GM12878 (cell line): ENCODE measurements at regions not wholly inside any gene's neighbourhood (a gene's known extent, or its start where the extent isn't known, plus 50 kb on each side); places are given as distances from the start of the nearest gene placed in this dataset.

Source experiments
- ATAC-seq: fragments of 200-7000 bp; cut with Tn5 transposase; 3 replicates; pipeline ENCODE4 v1.9.1; 2020; ENCODE audit warnings: mild to moderate bottlenecking, moderate library complexity
- BruUV-seq: library from RNA; stranded (reverse); fragments of 400-500 nt; replicated peaks from 2 replicates; lab custom pipeline; 2021; lab: Mats Ljungman, UMichigan
- CTCF ChIA-PET: fragments of 300-600 bp; sonication (Branson Sonifier 250); formaldehyde crosslinking; extraction: SDS; loops from one replicate; lab custom pipeline; 2021; ENCODE audit warnings: inconsistent platforms; lab: Yijun Ruan, JAX
- POLR2A ChIA-PET: fragments of 350-600 bp; formaldehyde crosslinking; extraction: SDS; loops from one replicate; lab custom pipeline; 2021; ENCODE audit warnings: inconsistent platforms; lab: Charles Lee
- RAD21 ChIA-PET: fragments of 300-600 bp; sonication (Branson Sonifier 250); formaldehyde crosslinking; loops from one replicate; lab custom pipeline; 2023; ENCODE audit warnings: antibody characterized with exemption; ENCODE audit not compliant: unreplicated experiment; lab: Charles Lee
- SMC1A ChIA-PET: fragments of 300-600 bp; sonication (Branson Sonifier 250); formaldehyde crosslinking; loops from one replicate; lab custom pipeline; 2023; ENCODE audit not compliant: unreplicated experiment, uncharacterized antibody; lab: Charles Lee
- DNase-seq: peaks from one replicate; pipeline ENCODE4 v3.0.0-alpha.2; 2011; ENCODE audit warnings: low read depth, low spot score
- FAIRE-seq: peaks from 3 replicates; lab custom pipeline; 2011; peaks lifted over from hg19 to GRCh38; lab: Jason Lieb, UNC
- H2AFZ ChIP-seq: 2 replicates; pipeline ENCODE4 v1.6.0; 2011; ENCODE audit warnings: low read depth, low read length, control low read depth; ENCODE audit not compliant: control insufficient read depth
- H3K27ac ChIP-seq: 2 replicates; pipeline ENCODE4 v1.5.1; 2011; ENCODE audit warnings: control low read depth; ENCODE audit not compliant: control insufficient read depth, insufficient read depth
- H3K27me3 ChIP-seq, 2 experiments: replicated peaks in 1 of 2; 2 replicates each; pipeline versions ENCODE4 v1.6.0 to v1.6.1; 2011; ENCODE audit warnings: low read length in 1 of 2; ENCODE audit not compliant: control insufficient read depth in 2 of 2, insufficient read depth in 2 of 2
- H3K36me3 ChIP-seq, 2 experiments: 2 replicates each; pipeline ENCODE4 v1.5.1; 2011; ENCODE audit warnings: low read length in 1 of 2; ENCODE audit not compliant: control insufficient read depth in 2 of 2, insufficient read depth in 2 of 2
- H3K4me1 ChIP-seq: 2 replicates; pipeline ENCODE4 v1.6.1; 2011; ENCODE audit warnings: mild to moderate bottlenecking, low read length, moderate library complexity, mixed read lengths; ENCODE audit not compliant: control insufficient read depth, insufficient read depth
- H3K4me2 ChIP-seq: 2 replicates; pipeline ENCODE4 v1.6.0; 2011; ENCODE audit warnings: control low read depth; ENCODE audit not compliant: control insufficient read depth, insufficient read depth
- H3K4me3 ChIP-seq: fragments of 200-600 bp; sonication (generic); 2 replicates; pipeline ENCODE4 v1.5.1; 2016
- H3K79me2 ChIP-seq: 2 replicates; pipeline ENCODE4 v1.6.0; 2011; ENCODE audit warnings: low read length; ENCODE audit not compliant: control insufficient read depth, insufficient read depth
- H3K9ac ChIP-seq: 2 replicates; pipeline ENCODE4 v1.8.0; 2011; ENCODE audit warnings: low read length, control low read depth, mixed read lengths; ENCODE audit not compliant: control insufficient read depth, insufficient read depth
- H3K9me3 ChIP-seq: replicated peaks from 3 replicates; pipeline ENCODE4 v1.5.1; 2011; ENCODE audit warnings: mild to moderate bottlenecking, low read length; ENCODE audit not compliant: control insufficient read depth, insufficient read depth
- H4K20me1 ChIP-seq: 2 replicates; pipeline ENCODE4 v1.6.0; 2011; ENCODE audit not compliant: control insufficient read depth, insufficient read depth
- BMI1 ChIP-seq: fragments of 450-650 bp; IDR thresholded peaks from 2 replicates; pipeline ENCODE4 v1.6.1; 2016; ENCODE audit warnings: mild to moderate bottlenecking, moderate library complexity, borderline replicate concordance
- FOS ChIP-seq: IDR thresholded peaks from 3 replicates; pipeline ENCODE4 v1.6.1; 2011; ENCODE audit warnings: borderline replicate concordance; ENCODE audit not compliant: insufficient read length; ENCODE audit errors: extremely low read depth
- HDAC2 ChIP-seq: fragments of 200-600 bp; sonication (generic); IDR thresholded peaks from 2 replicates; pipeline ENCODE4 v1.6.1; 2017
- IRF3 ChIP-seq: fragments of 450-650 bp; IDR thresholded peaks from 2 replicates; pipeline ENCODE4 v1.6.1; 2014; ENCODE audit warnings: mild to moderate bottlenecking
- JUNB ChIP-seq: IDR thresholded peaks from 2 replicates; pipeline ENCODE4 v1.6.1; 2016; ENCODE audit warnings: antibody characterized with exemption, mild to moderate bottlenecking
- LARP7 ChIP-seq: fragments of 450-650 bp; IDR thresholded peaks from 2 replicates; pipeline ENCODE4 v1.6.1; 2017; ENCODE audit warnings: mild to moderate bottlenecking
- MEF2A ChIP-seq: IDR thresholded peaks from 2 replicates; pipeline ENCODE4 v1.6.1; 2011; ENCODE audit warnings: low read depth, mild to moderate bottlenecking, low read length, moderate library complexity; ENCODE audit not compliant: insufficient read depth
- PAX5 ChIP-seq: IDR thresholded peaks from 2 replicates; pipeline ENCODE4 v1.6.1; 2011; ENCODE audit warnings: low read depth, low read length, borderline replicate concordance
- PAX8 ChIP-seq: fragments of 450-650 bp; IDR thresholded peaks from 2 replicates; pipeline ENCODE4 v1.6.1; 2017; ENCODE audit warnings: mild to moderate bottlenecking, moderate library complexity
- PBX3 ChIP-seq: IDR thresholded peaks from 2 replicates; pipeline ENCODE4 v1.6.1; 2011; ENCODE audit warnings: mild to moderate bottlenecking, low read depth, low read length, moderate library complexity; ENCODE audit not compliant: insufficient replicate concordance
- RCOR1 ChIP-seq: conservative IDR thresholded peaks from 2 replicates; pipeline ENCODE4 v1.6.1; 2012; ENCODE audit warnings: low read depth, low read length, improper control_type of control experiment
- SMAD1 ChIP-seq: fragments of 450-650 bp; IDR thresholded peaks from 2 replicates; pipeline ENCODE4 v1.6.1; 2018; ENCODE audit warnings: mild to moderate bottlenecking, low read depth; ENCODE audit not compliant: partially characterized antibody
- SMAD5 ChIP-seq: IDR thresholded peaks from 2 replicates; pipeline ENCODE4 v1.6.1; 2016; ENCODE audit warnings: antibody characterized with exemption, low read depth
- SMARCA5 ChIP-seq: fragments of 450-650 bp; IDR thresholded peaks from 2 replicates; pipeline ENCODE4 v1.6.1; 2017; ENCODE audit warnings: mild to moderate bottlenecking
- USF2 ChIP-seq: IDR thresholded peaks from 2 replicates; pipeline ENCODE4 v1.6.1; 2011; ENCODE audit warnings: low read depth, low read length, improper control_type of control experiment, borderline replicate concordance
- WRNIP1 ChIP-seq: IDR thresholded peaks from 2 replicates; pipeline ENCODE4 v1.6.1; 2011; ENCODE audit warnings: low read depth, low read length, improper control_type of control experiment, borderline replicate concordance
- YBX1 ChIP-seq: fragments of 450-650 bp; IDR thresholded peaks from 2 replicates; pipeline ENCODE4 v1.6.1; 2016; ENCODE audit warnings: antibody characterized with exemption
- YY1 ChIP-seq: IDR thresholded peaks from 2 replicates; pipeline ENCODE4 v1.6.1; 2011; ENCODE audit warnings: low read depth, mild to moderate bottlenecking, low read length
- ZZZ3 ChIP-seq: IDR thresholded peaks from 2 replicates; pipeline ENCODE4 v1.6.1; 2011; ENCODE audit warnings: low read depth; ENCODE audit not compliant: control insufficient read depth, insufficient read length
- WGBS: methylation state at CpG from one replicate; pipeline ENCODE4 v1.1.6; 2016; ENCODE audit warnings: low lambda C conversion rate; ENCODE audit not compliant: insufficient replicate concordance, insufficient coverage; ENCODE audit errors: missing lambda C conversion rate; 5-methylcytosine and 5-hydroxymethylcytosine counted together
- in situ Hi-C: fragments of 300-500 bp; cut with MboI; formaldehyde crosslinking; loops from 9 replicates; pipeline ENCODE4 v1.14.3; 2018; ENCODE audit warnings: mixed read lengths
- intact Hi-C: fragments of 100-400 bp; cut with micrococcal nuclease; formaldehyde crosslinking; loops from one replicate; pipeline ENCODE4 v1.14.2; 2022; ENCODE audit not compliant: unreplicated experiment

- in situ Hi-C loops: no loop called here
Observed at GRCh38 chr14:27566843-27567382, 969.1 kb upstream of the NOVA1 start.

GRCh38 chr14:27573018-27573417 is 975.2 kb upstream of the NOVA1 start:
- Histone ChIP-seq H3K79me2 (no peaks in the 10 kb centered on the region), H3K27ac (no peak overlapping the region), H3K27me3 (no peaks in the 10 kb centered on the region), H3K4me2 (no peak overlapping the region), H2AFZ (no peak overlapping the region), H3K9me3 (no peaks in the 10 kb centered on the region; the same call in 2 of the 3 replicates), H3K36me3 (no peaks in the 10 kb centered on the region), H4K20me1 (no peaks in the 10 kb centered on the region), H3K9ac (no peak overlapping the region), H3K4me3 (no peak overlapping the region), H3K4me1 (no peaks in the 10 kb centered on the region)
- ATAC-seq (no peak), DNase-seq (no peak), FAIRE-seq (no peak)
- ChIA-PET SMC1A (no interaction called here), RAD21 (no interaction called here), POLR2A (no interaction called here), CTCF (no interaction called here)
- in situ Hi-C loops: no loop called here
- BruUV-seq: no TSS peak
- 30% methylated on average over 2 of the region's 2 CpGs for WGBS
- intact Hi-C loops: no loop called here
- no peak for TF ChIP-seq SMARCA5
- TF ChIP-seq SMAD5: no peak
- TF ChIP-seq JUNB: no peak
- TF ChIP-seq PBX3: no peak
- no peak for TF ChIP-seq RCOR1
- TF ChIP-seq LARP7: no peak
- no peak for TF ChIP-seq HDAC2
- no peak for TF ChIP-seq PAX5
- no peak for TF ChIP-seq IRF3
- no peak for TF ChIP-seq WRNIP1
- TF ChIP-seq BMI1: no peak
- TF ChIP-seq FOS: no peak
- TF ChIP-seq USF2: no peak
- no peak for TF ChIP-seq MEF2A
- TF ChIP-seq YY1: no peak

More at GRCh38 chr14:27566843-27567382, 969.1 kb upstream of the NOVA1 start:
- BruUV-seq: no TSS peak
- Histone ChIP-seq H3K36me3 (no peaks in the 10 kb centered on the region), H3K9ac (no peak overlapping the region), H4K20me1 (no peaks in the 10 kb centered on the region), H2AFZ (no peak overlapping the region), H3K4me3 (no peak overlapping the region), H3K79me2 (no peaks in the 10 kb centered on the region), H3K4me1 (no peaks in the 10 kb centered on the region), H3K27me3 (no peaks in the 10 kb centered on the region), H3K27ac (no peak overlapping the region), H3K4me2 (no peak overlapping the region), H3K9me3 (no peaks in the 10 kb centered on the region)
- ChIA-PET POLR2A (no interaction called here), RAD21 (no interaction called here), CTCF (no interaction called here), SMC1A (no interaction called here)
- DNase-seq (no peak), ATAC-seq (no peak), FAIRE-seq (no peak)
- WGBS: 0% methylated on average over 1 of the region's 1 CpG
- no peak for TF ChIP-seq YBX1
- TF ChIP-seq PAX8: no peak
- TF ChIP-seq SMAD1: no peak
- no peak for TF ChIP-seq ZZZ3
- intact Hi-C loops: no loop called here
